ENCODE measurements at regions not wholly inside any gene's neighbourhood (a gene's known extent, or its start where the extent isn't known, plus 50 kb on each side); places are given as distances from the start of the nearest gene placed in this dataset.
"Not testable (repeated sequence)": the region's sequence is repeated elsewhere in the genome, so short reads cannot be mapped to it uniquely, and the experiment has no call there.

GRCh38 chr9:115543511-115543910 lies 425.6 kb upstream of the TNC start:
- no peak for DNase-seq (ENCODE audit: low read depth in 3 of 3)

- DNase-seq (ENCODE audit: low read depth in 3 of 3): no peak
Observed at GRCh38 chr9:115548609-115549260, 430.8 kb upstream of the TNC start.

- no peak for DNase-seq (ENCODE audit: low read depth in 3 of 3)
Observed at GRCh38 chr9:115551396-115551795, 433.4 kb upstream of the TNC start.

GRCh38 chr9:115553060-115553773 lies 435.3 kb upstream of the TNC start:
- DNase-seq (ENCODE audit: low read depth in 3 of 3): no peak

- DNase-seq (ENCODE audit: low read depth in 3 of 3): no peak
Observed at GRCh38 chr9:115556432-115556831, 438.5 kb upstream of the TNC start.

- DNase-seq (ENCODE audit: low read depth in 3 of 3): no peak
Observed at GRCh38 chr9:115575147-115575546, 457.2 kb upstream of the TNC start.

- DNase-seq (ENCODE audit: low read depth in 3 of 3): not testable (repeated sequence)
Observed at GRCh38 chr9:115585458-115585857, 467.5 kb upstream of the TNC start.

- no peak for DNase-seq (ENCODE audit: low read depth in 3 of 3)
Observed at GRCh38 chr9:115587310-115587709, 469.4 kb upstream of the TNC start.

GRCh38 chr9:115590011-115590410 lies 472.1 kb upstream of the TNC start:
- no peak for DNase-seq (ENCODE audit: low read depth in 3 of 3)

- DNase-seq (ENCODE audit: low read depth in 3 of 3): no peak
Observed at GRCh38 chr9:115591584-115591984, 473.6 kb upstream of the TNC start.

GRCh38 chr9:115593587-115594091 lies 475.7 kb upstream of the TNC start:
- DNase-seq (ENCODE audit: low read depth in 3 of 3): no peak

GRCh38 chr9:115594557-115594956 lies 476.6 kb upstream of the TNC start:
- no peak for DNase-seq (ENCODE audit: low read depth in 3 of 3)

- DNase-seq (ENCODE audit: low read depth in 3 of 3): no peak
Observed at GRCh38 chr9:115596021-115596745, 478.2 kb upstream of the TNC start.

- no peak for DNase-seq (ENCODE audit: low read depth in 3 of 3)
Observed at GRCh38 chr9:115596746-115597080, 478.8 kb upstream of the TNC start.

- DNase-seq (ENCODE audit: low read depth in 3 of 3): no peak
Observed at GRCh38 chr9:115597330-115597895, 479.5 kb upstream of the TNC start.

GRCh38 chr9:115598751-115599150 lies 480.8 kb upstream of the TNC start:
- DNase-seq (ENCODE audit: low read depth in 3 of 3): no peak

- DNase-seq (ENCODE audit: low read depth in 3 of 3): no peak
Observed at GRCh38 chr9:115599898-115600297, 481.9 kb upstream of the TNC start.

GRCh38 chr9:115601434-115601833 lies 483.5 kb upstream of the TNC start:
- no peak for DNase-seq (ENCODE audit: low read depth in 3 of 3)

- no peak for DNase-seq (ENCODE audit: low read depth in 3 of 3)
Observed at GRCh38 chr9:115604831-115605483, 487.0 kb upstream of the TNC start.

GRCh38 chr9:115606838-115607237 lies 488.9 kb upstream of the TNC start:
- no peak for DNase-seq (ENCODE audit: low read depth in 3 of 3)

GRCh38 chr9:115614326-115614999 lies 496.5 kb upstream of the TNC start:
- DNase-seq (ENCODE audit: low read depth in 3 of 3): no peak
